Colon (tissue), 2 donors: ENCODE measurements at regions not wholly inside any gene's neighbourhood (a gene's known extent, or its start where the extent isn't known, plus 50 kb on each side); places are given as distances from the start of the nearest gene placed in this dataset.
"Not testable (repeated sequence)": the region's sequence is repeated elsewhere in the genome, so short reads cannot be mapped to it uniquely, and the experiment has no call there.

Experiments used
- FAIRE-seq: peaks from 2 replicates; lab custom pipeline; 2012; peaks lifted over from hg19 to GRCh38; lab: Jason Lieb, UNC
- donor health status: control.
- donor health status: control.

GRCh38 chr20:59110607-59111006, 53.0 kb upstream of the ZNF831 start:
- FAIRE-seq, result peak; percentile 95

- FAIRE-seq, result no peak
These were observed 58.0 kb upstream of the ZNF831 start for GRCh38 chr20:59105581-59105980.

GRCh38 chr20:59104831-59105230, 58.8 kb upstream of the ZNF831 start:
- no peak for FAIRE-seq

- FAIRE-seq, result no peak
These were observed 60.0 kb upstream of the ZNF831 start for GRCh38 chr20:59103573-59103972.

GRCh38 chr20:59102841-59103299, 60.3 kb upstream of the PRELID3B start:
- FAIRE-seq, result no peak

- FAIRE-seq, result no peak
These were observed 59.4 kb upstream of the PRELID3B start for GRCh38 chr20:59101961-59102360.

- FAIRE-seq, result not testable (repeated sequence)
These were observed 57.3 kb upstream of the PRELID3B start for GRCh38 chr20:59099864-59100263.

- no peak for FAIRE-seq
These were observed 52.6 kb upstream of the PRELID3B start for GRCh38 chr20:59095140-59095539.

- FAIRE-seq, result no peak
These were observed 52.0 kb upstream of the PRELID3B start for GRCh38 chr20:59094576-59094975.
